ENCODE measurements at regions not wholly inside any gene's neighbourhood (a gene's known extent, or its start where the extent isn't known, plus 50 kb on each side); places are given as distances from the start of the nearest gene placed in this dataset.

- no peak for DNase-seq
Observed at GRCh38 chr2:41870265-41870585, 177.6 kb upstream of the PKDCC start.

DNA sequence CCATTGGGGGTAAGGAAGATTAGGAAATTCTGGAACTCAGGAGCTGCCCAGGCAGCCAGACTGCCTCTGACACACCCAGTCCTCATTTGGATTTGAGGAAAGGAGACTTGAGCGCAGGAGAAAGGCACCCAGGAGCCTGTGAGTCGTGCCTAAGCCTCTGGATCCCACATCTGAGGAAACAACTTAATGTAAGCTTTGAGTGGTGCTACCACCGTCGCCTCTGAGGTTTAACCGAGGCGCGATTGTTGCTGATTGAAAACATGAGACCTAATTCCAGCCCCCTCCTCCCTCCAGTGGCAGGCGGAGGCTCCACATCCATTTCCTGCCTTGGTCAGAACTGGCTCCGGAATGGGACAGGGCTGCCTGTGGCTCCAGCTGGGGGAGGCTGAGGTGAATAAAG is 176.7 kb upstream of the PKDCC start:
- DNase-seq = no peak

DNA sequence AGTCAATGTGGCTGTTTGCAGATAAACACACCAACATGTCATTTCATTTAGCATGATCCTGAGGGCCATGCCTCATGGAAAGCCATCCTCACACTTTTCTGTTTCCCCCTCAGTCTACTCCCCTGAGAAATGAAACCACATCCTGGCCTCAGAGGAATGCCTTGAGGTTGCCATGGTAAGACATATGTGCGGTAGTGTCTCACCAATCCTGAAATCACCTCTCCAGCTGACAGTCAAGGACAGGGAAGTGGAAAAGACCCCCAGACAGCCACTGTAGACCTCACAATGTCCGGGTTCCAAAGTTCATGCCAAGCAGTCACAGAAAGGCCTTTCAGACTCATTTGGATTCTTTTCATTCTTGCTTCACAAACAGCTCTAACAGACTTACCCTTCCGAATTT is 175.2 kb upstream of the PKDCC start:
- no peak for DNase-seq

- DNase-seq = peak; percentile 77
Observed at GRCh38 chr2:41873102-41874031, 174.5 kb upstream of the PKDCC start.

DNA sequence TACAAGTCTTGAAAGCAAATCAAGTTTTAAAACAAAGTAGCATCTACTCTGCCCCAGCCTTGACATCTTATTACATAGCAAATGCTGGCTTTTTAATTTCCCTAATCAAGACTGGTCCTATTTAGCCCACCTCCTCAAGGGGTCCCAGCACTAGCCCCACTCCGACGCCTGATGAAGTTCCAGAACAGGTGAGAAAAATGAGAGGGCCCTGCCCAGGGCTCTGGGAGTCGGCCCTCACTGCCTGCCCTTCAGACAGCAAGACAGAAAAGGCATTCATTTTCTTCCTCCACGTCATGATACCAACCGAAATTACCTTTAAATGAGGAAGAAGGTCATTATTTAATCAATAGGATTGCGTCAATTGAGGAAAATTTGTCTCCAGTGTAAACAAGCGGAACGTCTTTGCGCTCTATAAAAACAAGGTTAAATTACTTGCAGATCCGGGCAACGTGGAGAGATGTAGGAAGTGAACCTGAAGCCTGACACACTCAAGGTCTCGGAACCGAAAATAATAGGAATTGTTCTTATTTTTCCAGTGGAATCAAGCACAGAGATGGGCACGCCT is 170.6 kb upstream of the PKDCC start:
- no peak for DNase-seq

DNA sequence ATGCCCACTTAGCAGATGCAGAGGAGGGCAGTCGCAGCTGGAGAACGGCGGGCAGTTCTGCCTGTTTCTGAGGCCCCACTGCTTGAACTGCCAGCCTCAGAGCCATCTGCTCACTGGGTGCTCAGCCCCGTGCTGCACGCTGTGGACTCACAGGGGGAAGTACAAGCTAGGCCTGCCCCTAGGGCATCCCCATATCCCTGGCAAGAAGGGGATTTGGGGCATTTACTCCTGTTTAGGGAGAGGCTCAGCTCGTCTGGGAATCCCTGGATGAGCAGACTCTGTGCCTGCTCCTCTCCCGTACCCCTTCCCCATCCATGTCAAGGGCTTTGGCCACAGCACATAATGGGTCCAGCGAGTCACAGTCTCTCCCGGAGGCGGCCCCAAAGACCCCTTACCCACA is 169.8 kb upstream of the PKDCC start:
- DNase-seq = no peak

DNA sequence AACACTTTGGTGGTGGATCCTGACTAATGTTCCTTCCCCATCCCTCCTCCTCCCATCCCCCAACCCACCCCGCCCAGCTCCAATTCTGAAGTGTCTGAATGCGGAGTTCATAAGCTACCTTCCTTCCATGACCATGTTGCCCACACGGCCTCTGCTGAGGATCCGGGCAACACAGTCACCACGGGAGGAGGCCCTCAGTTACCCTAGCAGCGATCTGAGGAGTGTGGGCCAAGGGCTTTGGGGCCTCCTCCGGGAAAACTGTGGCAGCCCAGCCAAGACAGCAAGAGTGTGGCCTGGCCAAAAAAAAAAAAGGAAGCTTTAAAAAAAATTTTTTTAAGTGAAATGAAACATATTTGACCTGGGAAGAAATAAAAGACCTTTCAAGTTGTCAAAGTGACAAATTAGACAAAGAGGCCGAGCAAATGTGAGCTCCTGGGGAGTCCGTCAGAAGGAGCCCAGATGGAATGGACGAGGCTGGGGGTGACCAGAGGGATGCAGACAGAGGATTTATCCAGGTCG is 169.0 kb upstream of the PKDCC start:
- DNase-seq = no peak

GRCh38 chr2:41879235-41879916 is 168.4 kb upstream of the PKDCC start:
- peak; percentile 85 for DNase-seq

GRCh38 chr2:41880561-41881243 is 167.1 kb upstream of the PKDCC start:
- no peak for DNase-seq

DNA sequence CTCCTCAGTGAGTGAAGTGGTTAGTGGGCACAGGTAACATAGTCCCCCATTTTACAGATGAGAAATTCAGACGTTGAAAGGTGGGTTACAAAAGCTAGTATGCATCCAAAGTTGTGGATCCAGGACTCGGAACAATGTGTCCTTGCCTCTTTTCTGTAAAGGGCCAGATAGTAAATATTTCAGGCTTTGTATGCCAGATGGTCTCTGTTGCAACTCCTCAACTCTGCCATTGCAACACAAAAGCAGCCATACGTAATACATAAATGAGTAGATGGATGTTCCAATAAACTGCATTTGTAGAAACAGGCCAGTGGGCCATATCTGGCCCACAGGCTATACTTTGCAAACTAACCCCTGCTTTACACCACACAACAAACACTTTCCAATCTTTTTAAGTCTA is 166.6 kb upstream of the PKDCC start:
- no peak for DNase-seq

DNA sequence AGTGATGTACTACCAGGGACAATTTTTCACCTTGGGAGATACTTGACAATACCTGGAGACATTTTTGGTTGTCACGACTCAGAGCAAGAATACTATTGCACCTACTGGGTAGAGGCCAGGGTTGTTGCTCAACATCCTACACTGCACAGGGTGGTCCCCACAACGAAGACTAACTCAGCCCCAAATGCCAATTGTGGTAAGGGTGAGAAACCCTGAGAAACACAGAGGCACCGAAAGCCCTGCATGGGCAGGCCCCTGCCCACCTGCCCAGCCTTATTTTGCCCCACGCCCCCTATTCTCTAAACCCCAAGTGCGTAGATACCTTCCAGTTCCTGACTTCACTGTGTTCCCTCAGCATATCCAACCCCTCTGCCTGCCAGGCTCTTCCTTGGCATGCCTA is 163.1 kb upstream of the PKDCC start:
- no peak for DNase-seq

DNA sequence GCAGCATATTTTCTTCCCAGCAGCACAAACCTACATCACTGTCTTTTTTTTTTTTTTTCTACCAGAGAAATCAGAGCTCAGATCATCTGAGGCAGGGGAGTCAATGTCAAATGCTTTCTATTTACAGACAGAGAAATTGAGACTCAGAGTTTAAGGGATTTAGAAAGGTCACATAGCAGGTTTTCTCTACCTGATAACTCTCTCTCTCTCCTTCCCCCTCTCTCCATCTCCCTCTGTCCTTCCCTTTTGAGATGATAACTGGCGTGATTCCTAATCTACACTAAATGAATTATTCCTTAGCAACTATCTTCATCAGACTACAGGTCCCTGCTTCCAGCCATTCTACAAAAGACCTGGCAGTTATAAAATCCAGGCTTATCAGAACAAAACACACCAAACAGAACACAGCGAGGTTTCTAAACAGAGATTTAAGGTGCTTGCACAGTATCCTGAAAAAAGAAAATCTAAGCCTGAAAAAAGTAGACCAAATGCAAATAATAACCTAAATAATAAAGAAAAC is 161.6 kb upstream of the PKDCC start:
- DNase-seq = no peak

DNA sequence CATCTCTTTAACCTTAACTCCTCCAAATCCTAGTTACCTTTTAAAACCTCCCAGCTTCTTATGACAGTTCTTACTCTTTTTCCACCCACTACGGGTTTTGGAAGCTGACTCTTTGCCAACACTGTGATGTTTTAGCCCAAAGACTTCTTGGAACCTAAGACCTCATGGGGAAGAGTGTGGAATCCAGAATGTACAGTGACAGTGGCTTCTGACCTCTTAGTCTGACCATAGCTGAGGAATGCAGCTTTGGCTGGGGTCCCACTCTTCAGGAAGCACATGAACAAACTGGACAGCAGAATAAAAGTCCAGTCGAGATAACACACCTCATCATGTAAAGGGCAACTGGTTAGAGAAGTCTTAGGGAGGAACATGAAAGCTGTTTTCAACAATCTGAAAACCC is 161.1 kb upstream of the PKDCC start:
- no peak for DNase-seq

- no peak for DNase-seq
Observed at GRCh38 chr2:41890341-41890740, 157.5 kb upstream of the PKDCC start.

GRCh38 chr2:41892476-41892875 is 155.3 kb upstream of the PKDCC start:
- no peak for DNase-seq

DNA sequence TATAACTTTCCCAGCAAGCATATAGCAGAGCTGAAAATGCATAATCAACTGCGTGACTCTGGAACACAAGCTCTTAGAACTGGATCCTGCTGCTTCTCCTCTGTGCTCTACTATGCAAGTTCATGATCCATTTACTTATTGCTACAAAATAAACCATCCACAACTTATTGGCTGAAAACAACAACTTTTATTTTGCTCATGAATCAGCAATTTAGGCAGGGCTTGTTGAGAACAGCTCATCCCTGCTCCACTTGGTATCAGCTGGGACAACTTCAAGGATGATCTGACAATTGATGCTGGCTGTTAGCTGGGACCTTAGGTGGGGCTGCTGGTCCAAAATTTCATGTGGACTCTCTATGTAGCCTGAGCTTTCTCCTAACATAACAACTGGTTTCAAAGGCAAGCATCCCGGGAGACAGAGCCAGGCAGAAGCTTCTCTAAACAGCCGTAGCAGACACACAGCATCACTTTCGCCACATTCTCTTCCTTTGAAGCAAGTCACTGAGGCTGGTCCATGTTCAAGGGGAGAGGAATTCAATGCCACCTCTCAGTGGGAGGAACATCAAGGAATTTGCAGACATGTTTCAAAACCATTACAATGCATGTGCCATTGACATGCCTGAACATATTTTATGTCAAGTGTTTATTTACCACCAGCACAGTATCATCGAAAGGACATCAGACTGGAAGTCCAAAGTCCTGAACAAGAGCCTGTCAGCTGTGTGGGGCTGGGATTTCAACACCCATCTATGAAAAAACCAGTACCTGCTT is 153.1 kb upstream of the PKDCC start:
- DNase-seq = no peak

DNA sequence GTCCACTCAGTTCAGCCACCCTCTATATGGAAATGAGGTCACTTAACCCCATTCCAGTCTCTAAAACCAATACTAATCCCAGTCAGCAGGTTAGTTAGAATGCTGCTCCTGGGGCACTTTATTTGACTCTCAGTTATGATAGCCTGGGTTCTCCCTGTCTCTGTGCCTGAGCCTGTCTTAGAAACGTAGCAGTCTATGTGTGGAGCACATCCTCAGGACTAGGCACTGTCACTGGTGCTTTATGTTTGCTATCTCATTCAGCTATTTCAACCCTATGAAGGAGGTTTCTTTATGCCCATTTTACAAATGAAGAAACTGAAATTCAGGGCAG is 152.5 kb upstream of the PKDCC start:
- no peak for DNase-seq

DNA sequence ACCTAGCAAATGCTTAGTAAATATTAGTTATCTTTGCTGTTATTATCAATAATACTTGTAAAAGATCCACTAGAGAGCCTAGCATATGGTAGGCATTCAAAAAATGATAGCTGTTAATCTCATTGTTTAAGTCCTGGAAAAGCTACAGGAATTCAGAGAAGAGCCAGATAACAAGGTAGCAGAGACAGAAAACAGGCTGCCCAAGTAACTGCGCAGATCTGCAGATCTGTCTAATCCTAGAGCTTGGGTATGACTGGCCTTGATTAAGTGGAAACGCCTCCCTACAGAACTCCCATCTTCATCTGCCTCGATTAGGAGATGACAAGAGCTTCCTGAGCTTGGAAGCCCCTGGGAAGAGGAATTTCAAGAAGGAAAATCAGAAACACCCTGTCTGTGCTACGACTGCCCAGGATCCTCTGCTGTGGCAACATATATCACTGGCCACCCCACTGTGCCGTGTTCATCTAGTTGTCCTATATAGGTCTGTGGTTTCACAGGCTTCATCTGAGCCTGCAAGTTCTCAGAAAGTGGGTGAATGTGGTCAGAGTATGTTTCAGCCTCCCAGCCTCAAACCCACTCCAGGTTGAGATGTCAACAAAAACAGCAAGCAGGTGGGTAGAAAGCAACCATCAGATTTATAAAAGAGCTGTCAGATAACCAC is 151.5 kb upstream of the PKDCC start:
- no peak for DNase-seq

- no peak for DNase-seq
Observed at GRCh38 chr2:41899189-41899588, 148.6 kb upstream of the PKDCC start.

DNA sequence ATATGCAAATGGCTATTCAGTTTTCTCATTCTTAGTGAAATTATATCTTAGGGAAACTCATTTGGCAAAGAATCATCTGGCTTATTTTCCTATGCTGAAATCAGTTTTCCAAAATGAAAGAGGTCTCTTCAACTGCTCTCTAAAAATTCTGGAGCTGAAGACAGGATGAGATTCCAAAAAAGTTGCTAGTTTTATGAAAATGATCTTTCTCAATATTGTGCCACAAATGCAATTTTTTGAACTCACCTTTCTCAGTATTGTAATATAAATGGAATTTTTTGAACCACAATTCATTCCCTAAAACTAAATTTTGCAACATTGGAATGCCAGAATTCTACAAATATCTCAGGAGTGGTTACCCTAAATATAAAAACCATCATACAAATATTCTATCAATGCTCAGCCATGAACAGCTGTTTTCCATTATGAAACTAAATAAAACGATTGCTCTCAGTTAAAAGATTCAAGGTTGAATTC is 147.7 kb upstream of the PKDCC start:
- no peak for DNase-seq

DNA sequence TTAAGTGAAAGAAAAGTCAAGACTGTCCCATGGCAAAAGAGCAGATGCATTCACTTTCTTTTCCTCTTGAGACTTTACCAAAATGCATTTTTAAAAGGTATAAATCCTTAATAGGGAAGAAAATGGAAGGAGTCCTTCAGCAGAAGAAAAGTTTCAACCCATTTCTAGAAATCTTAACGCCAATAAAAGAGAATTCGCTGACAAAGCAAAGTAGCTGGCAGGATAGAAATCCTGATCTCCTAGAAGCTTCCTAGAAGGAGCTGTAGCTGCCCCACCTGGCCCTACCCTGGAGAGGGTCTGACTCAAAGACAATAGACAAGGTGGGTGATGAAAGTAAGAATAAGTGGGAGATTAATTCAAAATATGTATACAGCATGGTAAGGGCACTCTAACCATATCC is 144.9 kb upstream of the PKDCC start:
- no peak for DNase-seq
